ENCODE measurements at regions not wholly inside any gene's neighbourhood (a gene's known extent, or its start where the extent isn't known, plus 50 kb on each side); places are given as distances from the start of the nearest gene placed in this dataset.

DNA sequence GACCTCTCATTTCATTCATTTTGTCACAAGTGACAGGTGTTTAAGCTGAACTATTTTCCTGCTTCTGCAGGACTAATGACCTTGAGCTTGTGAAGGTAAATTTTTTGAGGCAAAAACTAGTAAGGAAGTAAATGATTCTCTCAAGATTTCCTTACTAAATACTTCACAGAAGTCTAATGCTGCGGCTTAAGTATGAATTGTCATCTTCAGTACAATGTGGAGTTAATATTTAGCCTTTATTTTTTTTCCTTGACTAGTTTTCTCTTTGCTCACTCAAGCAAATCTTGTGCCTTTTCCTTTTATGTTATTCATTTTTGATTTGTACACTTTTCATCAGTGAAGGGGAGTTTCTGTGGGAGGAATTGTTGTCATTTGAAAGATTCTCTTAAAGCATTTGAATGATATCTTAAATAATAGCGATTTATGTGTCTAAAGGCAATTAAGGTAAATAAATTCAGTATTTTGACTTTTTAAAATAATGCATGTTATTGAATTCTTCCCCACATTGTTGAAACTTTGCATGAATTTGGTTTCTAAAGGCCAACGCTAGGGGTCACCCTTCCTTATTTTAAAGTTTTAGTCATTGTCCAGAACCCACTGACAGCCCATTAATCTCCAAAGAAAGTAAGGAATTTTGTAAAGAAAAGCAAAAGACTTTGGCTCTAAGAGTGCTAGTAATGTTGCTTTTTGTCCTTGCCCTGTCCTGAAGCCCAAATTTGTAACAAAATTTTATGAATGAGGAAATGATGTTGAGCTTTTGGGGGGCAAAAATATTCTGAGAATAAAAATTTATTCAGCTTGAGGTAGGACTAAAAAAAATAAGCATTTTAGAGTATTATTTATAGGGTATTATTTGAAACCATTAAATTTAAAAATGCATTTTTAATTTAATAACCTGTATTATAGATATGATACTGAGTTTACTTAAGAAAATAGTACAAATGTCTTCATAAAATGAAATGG lies 157.4 kb upstream of the LAMA2 start:
- Histone ChIP-seq H3K36me3 (ENCODE audit: low read depth, low read length) (no peaks in the 10 kb centered on the region), H3K9me3 (ENCODE audit: low read length) (no peaks in the 10 kb centered on the region), H3K4me3 (ENCODE audit: low read length) (no peak overlapping the region), H3K9me2 (replicated peaks; ENCODE audit: low read length) (no peaks in the 10 kb centered on the region), H3K4me1 (ENCODE audit: insufficient read depth, low read length) (peaks cover 26% of the 10 kb centered on the region), H3K4me2 (ENCODE audit: low read length) (no peak overlapping the region), H3K9ac (ENCODE audit: low read length) (no peak overlapping the region), H3F3A (ENCODE audit: low read length, unreplicated experiment) (no peaks in the 10 kb centered on the region), H4K20me1 (ENCODE audit: low read length) (no peaks in the 10 kb centered on the region), H3K27ac (ENCODE audit: low read length) (no peak overlapping the region), H3K79me2 (ENCODE audit: low read length) (no peaks in the 10 kb centered on the region), H3K27me3 (ENCODE audit: low read length) (no peaks in the 10 kb centered on the region), H2AFZ (ENCODE audit: low read length) (no peak overlapping the region)
- TF ChIP-seq EZH2phosphoT487 (IDR thresholded peaks at IDR 0.05; ENCODE audit: borderline replicate concordance, low read length) (no peak), EZH2 (IDR thresholded peaks at IDR 0.05; ENCODE audit: low read length, unreplicated experiment) (no peak)
- TF ChIP-seq, protein P1, sequence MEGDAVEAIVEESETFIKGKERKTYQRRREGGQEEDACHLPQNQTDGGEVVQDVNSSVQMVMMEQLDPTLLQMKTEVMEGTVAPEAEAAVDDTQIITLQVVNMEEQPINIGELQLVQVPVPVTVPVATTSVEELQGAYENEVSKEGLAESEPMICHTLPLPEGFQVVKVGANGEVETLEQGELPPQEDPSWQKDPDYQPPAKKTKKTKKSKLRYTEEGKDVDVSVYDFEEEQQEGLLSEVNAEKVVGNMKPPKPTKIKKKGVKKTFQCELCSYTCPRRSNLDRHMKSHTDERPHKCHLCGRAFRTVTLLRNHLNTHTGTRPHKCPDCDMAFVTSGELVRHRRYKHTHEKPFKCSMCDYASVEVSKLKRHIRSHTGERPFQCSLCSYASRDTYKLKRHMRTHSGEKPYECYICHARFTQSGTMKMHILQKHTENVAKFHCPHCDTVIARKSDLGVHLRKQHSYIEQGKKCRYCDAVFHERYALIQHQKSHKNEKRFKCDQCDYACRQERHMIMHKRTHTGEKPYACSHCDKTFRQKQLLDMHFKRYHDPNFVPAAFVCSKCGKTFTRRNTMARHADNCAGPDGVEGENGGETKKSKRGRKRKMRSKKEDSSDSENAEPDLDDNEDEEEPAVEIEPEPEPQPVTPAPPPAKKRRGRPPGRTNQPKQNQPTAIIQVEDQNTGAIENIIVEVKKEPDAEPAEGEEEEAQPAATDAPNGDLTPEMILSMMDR (conservative IDR thresholded peaks at IDR 0.05; ENCODE audit: low read depth, low read length): peak; percentile 71
- intact Hi-C loops (cut with micrococcal nuclease): loop anchor here (2.0 kb wide), 1 partner anchor 205 kb away; the partner anchor contains the start of gene PTPRK
- ChIA-PET POLR2A (ENCODE audit: unreplicated experiment) (no interaction called here), CTCF (no interaction called here)
- BruUV-seq (replicated peaks): no TSS peak
- no peak for ATAC-seq
- peak; percentile 55 for DNase-seq

DNA sequence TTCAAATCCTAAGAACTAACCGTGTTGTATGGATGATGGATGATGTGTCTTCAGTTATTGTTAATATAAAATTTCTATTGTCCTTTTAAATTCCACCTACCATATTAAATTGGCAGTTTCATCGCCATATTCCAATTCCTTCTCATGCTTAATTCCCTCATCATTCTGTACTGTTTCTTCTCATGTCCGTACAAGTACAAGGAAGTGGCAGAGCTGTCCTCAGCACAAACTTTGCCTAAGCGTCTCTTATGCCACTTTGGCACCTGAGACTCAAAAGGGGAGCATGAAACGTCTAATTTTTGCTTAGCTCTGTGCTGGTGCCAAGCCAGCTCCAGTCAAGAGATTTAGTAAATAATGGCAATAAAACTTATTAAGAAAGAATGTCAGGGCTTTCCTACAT lies 158.2 kb upstream of the LAMA2 start:
- Histone ChIP-seq H3K36me3 (ENCODE audit: low read depth, low read length) (no peaks in the 10 kb centered on the region), H3K27ac (ENCODE audit: low read length) (peak overlapping the region; percentile 73; the same call in 1 of the 2 replicates), H3K9ac (ENCODE audit: low read length) (no peak overlapping the region), H3K4me1 (ENCODE audit: insufficient read depth, low read length) (peaks cover 26% of the 10 kb centered on the region), H3F3A (ENCODE audit: low read length, unreplicated experiment) (no peaks in the 10 kb centered on the region), H3K4me3 (ENCODE audit: low read length) (no peak overlapping the region), H3K9me3 (ENCODE audit: low read length) (no peaks in the 10 kb centered on the region), H4K20me1 (ENCODE audit: low read length) (no peaks in the 10 kb centered on the region), H2AFZ (ENCODE audit: low read length) (no peak overlapping the region), H3K79me2 (ENCODE audit: low read length) (no peaks in the 10 kb centered on the region), H3K9me2 (replicated peaks; ENCODE audit: low read length) (no peaks in the 10 kb centered on the region), H3K27me3 (ENCODE audit: low read length) (no peaks in the 10 kb centered on the region), H3K4me2 (ENCODE audit: low read length) (no peak overlapping the region)
- ChIA-PET CTCF (no interaction called here), POLR2A (ENCODE audit: unreplicated experiment) (no interaction called here)
- DNase-seq: no peak
- ATAC-seq: no peak
- BruUV-seq (replicated peaks): no TSS peak
- TF ChIP-seq EZH2phosphoT487 (IDR thresholded peaks at IDR 0.05; ENCODE audit: borderline replicate concordance, low read length) (no peak), EZH2 (IDR thresholded peaks at IDR 0.05; ENCODE audit: low read length, unreplicated experiment) (no peak)
- TF ChIP-seq, protein P1 (conservative IDR thresholded peaks at IDR 0.05; ENCODE audit: low read depth, low read length): no peak
- intact Hi-C loops (cut with micrococcal nuclease): loop anchor here (2.0 to 5.0 kb wide), 2 partner anchors 67 to 204 kb away; partner anchors contain the start of gene PTPRK

DNA sequence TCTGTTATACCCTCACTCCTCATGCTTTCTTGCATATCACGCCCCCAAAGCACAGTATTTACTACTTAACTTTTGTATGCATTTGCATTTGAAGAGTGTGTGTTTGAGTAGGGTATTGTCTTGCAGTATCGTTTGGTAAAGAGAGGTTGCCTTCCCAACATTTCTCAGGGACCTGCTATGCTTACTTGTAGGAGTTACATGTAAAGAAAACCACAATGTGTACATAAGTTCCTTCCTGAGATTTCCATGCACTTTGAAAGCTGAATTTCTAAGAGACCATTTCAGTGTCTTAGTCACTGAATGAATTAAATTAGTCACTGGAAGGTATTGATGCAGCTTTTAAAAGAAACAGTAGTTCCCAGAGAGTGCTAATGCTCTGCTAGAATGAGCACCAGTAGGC lies 159.3 kb upstream of the LAMA2 start:
- Histone ChIP-seq H3K9me2 (replicated peaks; ENCODE audit: low read length) (no peaks in the 10 kb centered on the region), H3K9ac (ENCODE audit: low read length) (no peak overlapping the region), H3K27ac (ENCODE audit: low read length) (peak overlapping the region; percentile 73), H3F3A (ENCODE audit: low read length, unreplicated experiment) (no peaks in the 10 kb centered on the region), H2AFZ (ENCODE audit: low read length) (no peak overlapping the region), H3K9me3 (ENCODE audit: low read length) (no peaks in the 10 kb centered on the region), H3K79me2 (ENCODE audit: low read length) (no peaks in the 10 kb centered on the region), H3K4me2 (ENCODE audit: low read length) (peak overlapping the region; percentile 57), H4K20me1 (ENCODE audit: low read length) (no peaks in the 10 kb centered on the region), H3K27me3 (ENCODE audit: low read length) (no peaks in the 10 kb centered on the region), H3K4me1 (ENCODE audit: insufficient read depth, low read length) (peaks cover 26% of the 10 kb centered on the region), H3K4me3 (ENCODE audit: low read length) (no peak overlapping the region), H3K36me3 (ENCODE audit: low read depth, low read length) (no peaks in the 10 kb centered on the region)
- CTCF ChIA-PET: interaction anchor here (0.5 to 0.9 kb wide), 2 partner anchors 123 to 647 kb away, joined by 3 read pairs; no protein-coding TSS in a partner anchor
- TF ChIP-seq EZH2 (IDR thresholded peaks at IDR 0.05; ENCODE audit: low read length, unreplicated experiment) (no peak), EZH2phosphoT487 (IDR thresholded peaks at IDR 0.05; ENCODE audit: borderline replicate concordance, low read length) (no peak)
- TF ChIP-seq, protein P1 (conservative IDR thresholded peaks at IDR 0.05; ENCODE audit: low read depth, low read length): no peak
- DNase-seq: peak; percentile 85
- intact Hi-C loops (cut with micrococcal nuclease): loop anchor here (2.0 to 5.0 kb wide), 2 partner anchors 66 to 203 kb away; partner anchors contain the start of gene PTPRK
- ATAC-seq: peak; percentile 96
- POLR2A ChIA-PET (ENCODE audit: unreplicated experiment): no interaction called here
- no TSS peak for BruUV-seq (replicated peaks)
